Neural cell (in vitro differentiated cells): ENCODE measurements at regions not wholly inside any gene's neighbourhood (a gene's known extent, or its start where the extent isn't known, plus 50 kb on each side); places are given as distances from the start of the nearest gene placed in this dataset.

Experiments
- CTCF ChIP-seq: fragments of 450-650 bp; IDR thresholded peaks from 2 replicates; pipeline ENCODE4 v1.5.1; 2014; ENCODE audit warnings: antibody characterized with exemption, mild to moderate bottlenecking, moderate library complexity; ENCODE audit not compliant: poor library complexity, severe bottlenecking
- EP300 ChIP-seq: fragments of 450-650 bp; conservative IDR thresholded peaks from 2 replicates; pipeline ENCODE4 v1.6.1; 2014; ENCODE audit warnings: antibody characterized with exemption, mild to moderate bottlenecking, moderate library complexity; ENCODE audit not compliant: poor library complexity, severe bottlenecking
- EZH2 ChIP-seq: fragments of 200-600, 300-800 bp; shearing (Covaris generic), sonication (generic); IDR thresholded peaks from 2 replicates; pipeline ENCODE4 v1.6.1; 2014; ENCODE audit warnings: antibody characterized with exemption, low read length, borderline replicate concordance, mild to moderate bottlenecking; ENCODE audit not compliant: insufficient read depth, poor library complexity, severe bottlenecking
- MXI1 ChIP-seq: fragments of 450-650 bp; conservative IDR thresholded peaks from 2 replicates; pipeline ENCODE4 v1.6.1; 2014; ENCODE audit warnings: antibody characterized with exemption, mild to moderate bottlenecking; ENCODE audit not compliant: poor library complexity, severe bottlenecking
- POLR2AphosphoS5 ChIP-seq: IDR thresholded peaks from 2 replicates; pipeline ENCODE4 v1.6.1; 2012
- RAD21 ChIP-seq: fragments of 450-650 bp; conservative IDR thresholded peaks from 2 replicates; pipeline ENCODE4 v1.6.1; 2014; ENCODE audit warnings: antibody characterized with exemption, mild to moderate bottlenecking, moderate library complexity
- REST ChIP-seq: IDR thresholded peaks from 2 replicates; pipeline ENCODE4 v1.6.1; 2012; ENCODE audit warnings: borderline replicate concordance
- SMC3 ChIP-seq: fragments of 450-650 bp; conservative IDR thresholded peaks from 2 replicates; pipeline ENCODE4 v1.6.1; 2014; ENCODE audit warnings: antibody characterized with exemption, mild to moderate bottlenecking, moderate library complexity; ENCODE audit not compliant: poor library complexity
- TAF1 ChIP-seq: IDR thresholded peaks from 2 replicates; pipeline ENCODE4 v1.6.1; 2012; ENCODE audit warnings: low read depth

GRCh38 chr13:79966059-79966458 is 374.9 kb downstream of the SPRY2 start:
- TF ChIP-seq REST = no peak
- no peak for TF ChIP-seq EZH2
- no peak for TF ChIP-seq POLR2AphosphoS5
- TF ChIP-seq CTCF = no peak
- no peak for TF ChIP-seq RAD21
- no peak for TF ChIP-seq TAF1
- TF ChIP-seq EP300 = no peak
- TF ChIP-seq MXI1 = no peak
- TF ChIP-seq SMC3 = no peak
